ENCODE measurements at regions not wholly inside any gene's neighbourhood (a gene's known extent, or its start where the extent isn't known, plus 50 kb on each side); places are given as distances from the start of the nearest gene placed in this dataset.

DNA sequence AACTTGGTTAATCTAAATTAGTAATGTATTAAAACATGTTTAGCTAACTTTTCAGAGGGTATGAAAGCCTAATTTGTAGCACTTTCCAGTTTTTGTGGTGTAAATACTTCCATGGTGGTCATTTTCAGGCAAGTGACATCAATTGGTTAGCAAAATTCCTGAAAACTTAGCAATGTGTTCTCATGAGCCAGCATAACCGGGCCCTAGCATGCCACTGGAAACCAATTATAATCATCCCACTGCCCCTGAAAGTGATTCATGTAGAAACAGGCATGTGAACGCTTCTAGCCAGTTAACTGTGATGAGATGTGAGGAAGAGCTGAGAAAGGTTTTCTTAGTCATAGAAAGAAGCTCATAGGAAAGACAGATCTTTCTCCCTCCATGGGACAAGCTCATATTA, 417.2 kb downstream of the TLR4 start:
- Histone ChIP-seq H3K9me3 (ENCODE audit: control insufficient read depth in 2 of 3, low read length in 3 of 3) (no peaks in the 10 kb centered on the region), H3K27me3 (ENCODE audit: control insufficient read depth in 2 of 2, insufficient read depth in 2 of 2, low read length in 2 of 2) (no peaks in the 10 kb centered on the region), H3K4me3 (ENCODE audit: low read length) (no peak overlapping the region), H3K36me3 (ENCODE audit: control insufficient read depth in 2 of 3, insufficient read depth in 3 of 3, low read length in 3 of 3) (no peaks in the 10 kb centered on the region), H3K4me1 (ENCODE audit: control insufficient read depth in 2 of 2, insufficient read depth in 2 of 2, low read length in 2 of 2) (no peaks in the 10 kb centered on the region), H3K27ac (ENCODE audit: low read depth, low read length) (no peak overlapping the region)
- no peak for DNase-seq
- ATAC-seq = no peak
- H3K9me3 Mint-ChIP-seq = peaks cover 0 to 5% (median 0%) of the 10 kb centered on the region in 11 donors
- ChIA-PET CTCF (no interaction called here), POLR2A (no interaction called here)
- intact Hi-C loops (cut with micrococcal nuclease) = no loop called here
- no peak overlapping the region for H3K4me3 Mint-ChIP-seq
- no peaks in the 10 kb centered on the region for H3K4me1 Mint-ChIP-seq
- H3K36me3 Mint-ChIP-seq = no peaks in the 10 kb centered on the region
- H3K27ac Mint-ChIP-seq = no peak overlapping the region
- H3K27me3 Mint-ChIP-seq = peaks cover 0 to 5% (median 0%) of the 10 kb centered on the region in 5 donors

DNA sequence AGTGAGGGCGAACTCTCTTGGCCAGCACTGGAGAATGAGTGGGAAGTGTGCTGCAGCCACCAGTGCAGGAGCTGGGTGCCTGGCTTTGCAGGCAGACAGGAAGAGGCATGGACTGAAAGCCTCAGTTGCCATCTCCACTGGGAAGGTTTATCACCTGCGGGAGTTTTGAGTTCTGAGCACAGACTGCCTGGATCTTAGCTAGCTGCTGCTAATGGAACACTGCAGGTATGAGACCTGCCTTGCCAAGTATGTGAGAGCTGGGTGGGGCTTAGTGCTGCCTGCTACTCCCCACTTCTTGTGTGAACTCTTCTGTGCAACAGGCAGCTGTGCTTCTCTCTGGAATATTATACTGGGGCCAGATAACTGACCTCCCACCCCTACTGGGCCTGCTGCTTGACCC, 424.1 kb downstream of the TLR4 start:
- Histone ChIP-seq H3K36me3 (ENCODE audit: control insufficient read depth in 2 of 3, insufficient read depth in 3 of 3, low read length in 3 of 3) (no peaks in the 10 kb centered on the region), H3K4me1 (ENCODE audit: control insufficient read depth in 2 of 2, insufficient read depth in 2 of 2, low read length in 2 of 2) (no peaks in the 10 kb centered on the region), H3K27ac (ENCODE audit: low read depth, low read length) (no peak overlapping the region), H3K4me3 (ENCODE audit: low read length) (no peak overlapping the region), H3K27me3 (ENCODE audit: control insufficient read depth in 2 of 2, insufficient read depth in 2 of 2, low read length in 2 of 2) (no peaks in the 10 kb centered on the region), H3K9me3 (ENCODE audit: control insufficient read depth in 2 of 3, low read length in 3 of 3) (no peaks in the 10 kb centered on the region)
- Mint-ChIP-seq H3K27me3 (peaks cover 0 to 9% (median 0%) of the 10 kb centered on the region in 5 donors), H3K9me3 (peaks cover 0 to 16% (median 2%) of the 10 kb centered on the region in 11 donors), H3K27ac (no peak overlapping the region), H3K36me3 (no peaks in the 10 kb centered on the region), H3K4me1 (no peaks in the 10 kb centered on the region), H3K4me3 (no peak overlapping the region)
- ChIA-PET POLR2A (no interaction called here), CTCF (no interaction called here)
- DNase-seq = no peak
- intact Hi-C loops (cut with micrococcal nuclease) = no loop called here
- ATAC-seq = no peak

DNA sequence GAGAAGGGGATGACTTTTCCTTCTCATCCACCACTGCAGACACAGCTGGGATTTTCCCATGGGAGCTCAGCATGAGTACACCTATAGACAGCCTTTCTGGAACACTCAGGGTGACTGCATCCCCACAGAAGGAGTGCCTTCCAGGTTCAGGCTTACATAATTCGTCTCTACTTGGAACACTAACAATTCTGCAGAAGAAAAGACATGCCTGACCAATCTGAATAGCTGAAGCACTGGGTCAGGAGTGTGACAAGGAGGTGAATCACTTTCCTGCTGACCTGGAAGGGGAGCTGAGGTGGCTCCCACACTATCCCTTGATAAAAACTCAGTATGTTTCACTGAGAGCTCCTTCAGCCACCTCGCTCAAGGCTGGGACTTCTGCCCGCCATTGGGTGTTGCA, 425.3 kb downstream of the TLR4 start:
- intact Hi-C loops (cut with micrococcal nuclease) = no loop called here
- peaks cover 0 to 9% (median 0%) of the 10 kb centered on the region in 5 donors for H3K27me3 Mint-ChIP-seq
- Histone ChIP-seq H3K36me3 (ENCODE audit: control insufficient read depth in 2 of 3, insufficient read depth in 3 of 3, low read length in 3 of 3) (no peaks in the 10 kb centered on the region), H3K27me3 (ENCODE audit: control insufficient read depth in 2 of 2, insufficient read depth in 2 of 2, low read length in 2 of 2) (no peaks in the 10 kb centered on the region), H3K9me3 (ENCODE audit: control insufficient read depth in 2 of 3, low read length in 3 of 3) (no peaks in the 10 kb centered on the region), H3K4me1 (ENCODE audit: control insufficient read depth in 2 of 2, insufficient read depth in 2 of 2, low read length in 2 of 2) (no peaks in the 10 kb centered on the region), H3K4me3 (ENCODE audit: low read length) (no peak overlapping the region), H3K27ac (ENCODE audit: low read depth, low read length) (no peak overlapping the region)
- ATAC-seq (no peak), DNase-seq (no peak)
- H3K4me3 Mint-ChIP-seq = no peak overlapping the region
- no peak overlapping the region for H3K27ac Mint-ChIP-seq
- H3K36me3 Mint-ChIP-seq = no peaks in the 10 kb centered on the region
- H3K4me1 Mint-ChIP-seq = no peaks in the 10 kb centered on the region
- ChIA-PET CTCF (no interaction called here), POLR2A (no interaction called here)
- H3K9me3 Mint-ChIP-seq = peaks cover 0 to 20% (median 4%) of the 10 kb centered on the region in 11 donors

DNA sequence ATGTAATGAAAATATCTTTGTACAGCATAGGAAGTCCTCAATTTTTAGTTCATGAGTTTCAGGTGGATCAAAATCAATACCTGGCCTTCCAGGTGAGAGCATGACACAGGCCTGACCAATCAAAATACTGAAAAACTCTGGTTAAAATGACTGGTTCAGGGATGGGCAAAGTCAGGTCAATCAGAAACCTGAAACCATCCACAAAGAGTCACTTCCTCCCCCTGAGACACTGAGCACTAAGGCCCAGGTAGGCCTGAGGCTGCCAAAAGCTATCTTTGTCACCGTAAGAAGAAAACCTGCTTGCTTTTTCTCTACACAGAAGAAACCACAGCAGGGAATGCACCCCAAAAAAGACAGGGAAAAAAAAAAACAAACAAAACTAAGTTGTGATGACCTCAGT, 444.8 kb downstream of the TLR4 start:
- H3K27ac ChIP-seq (ENCODE audit: low read depth, low read length) = no peak overlapping the region
- no peaks in the 10 kb centered on the region for H3K9me3 ChIP-seq (ENCODE audit: control insufficient read depth in 2 of 3, low read length in 3 of 3)
- H3K36me3 ChIP-seq (ENCODE audit: control insufficient read depth in 2 of 3, insufficient read depth in 3 of 3, low read length in 3 of 3) = no peaks in the 10 kb centered on the region
- H3K27me3 Mint-ChIP-seq = peaks cover 0 to 4% (median 0%) of the 10 kb centered on the region in 5 donors
- ATAC-seq (no peak), DNase-seq (no peak)
- POLR2A ChIA-PET = no interaction called here
- H3K4me3 ChIP-seq (ENCODE audit: low read length) = no peak overlapping the region
- no peak overlapping the region for H3K27ac Mint-ChIP-seq
- intact Hi-C loops (cut with micrococcal nuclease) = no loop called here
- no peaks in the 10 kb centered on the region for H3K36me3 Mint-ChIP-seq
- no peaks in the 10 kb centered on the region for H3K4me1 Mint-ChIP-seq
- no peak overlapping the region for H3K4me3 Mint-ChIP-seq
- no peaks in the 10 kb centered on the region for H3K4me1 ChIP-seq (ENCODE audit: control insufficient read depth in 2 of 2, insufficient read depth in 2 of 2, low read length in 2 of 2)
- H3K27me3 ChIP-seq (ENCODE audit: control insufficient read depth in 2 of 2, insufficient read depth in 2 of 2, low read length in 2 of 2) = no peaks in the 10 kb centered on the region
- CTCF ChIA-PET = no interaction called here
- peaks cover 0 to 9% (median 2%) of the 10 kb centered on the region in 11 donors for H3K9me3 Mint-ChIP-seq

DNA sequence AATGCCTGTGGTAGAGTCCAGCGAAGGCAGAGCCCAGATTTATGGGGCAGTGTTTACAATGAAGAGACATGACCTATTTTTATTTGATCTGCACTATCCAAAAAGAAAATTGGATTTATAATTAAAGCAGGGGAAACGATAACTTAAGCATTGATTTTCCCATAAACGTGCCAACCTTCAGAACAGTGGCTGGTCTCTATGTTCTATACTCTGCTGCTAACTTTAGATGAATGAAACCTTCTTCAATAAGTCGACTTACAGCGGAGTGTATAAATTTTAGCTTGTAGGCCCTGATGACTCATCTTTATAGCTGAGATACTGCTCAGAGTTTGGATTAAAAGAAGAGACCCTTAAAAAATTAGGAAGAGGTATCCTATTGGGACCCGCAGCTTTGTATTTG, 452.6 kb downstream of the TLR4 start:
- Mint-ChIP-seq H3K9me3 (peaks cover 0 to 7% (median 0%) of the 10 kb centered on the region in 11 donors), H3K4me3 (no peak overlapping the region), H3K4me1 (no peaks in the 10 kb centered on the region), H3K36me3 (no peaks in the 10 kb centered on the region), H3K27me3 (no peaks in the 10 kb centered on the region), H3K27ac (no peak overlapping the region)
- DNase-seq (no peak), ATAC-seq (no peak)
- no peaks in the 10 kb centered on the region for H3K27me3 ChIP-seq (ENCODE audit: control insufficient read depth in 2 of 2, insufficient read depth in 2 of 2, low read length in 2 of 2)
- no peaks in the 10 kb centered on the region for H3K36me3 ChIP-seq (ENCODE audit: control insufficient read depth in 2 of 3, insufficient read depth in 3 of 3, low read length in 3 of 3)
- no peak overlapping the region for H3K4me3 ChIP-seq (ENCODE audit: low read length)
- ChIA-PET POLR2A (no interaction called here), CTCF (no interaction called here)
- no peaks in the 10 kb centered on the region for H3K4me1 ChIP-seq (ENCODE audit: control insufficient read depth in 2 of 2, insufficient read depth in 2 of 2, low read length in 2 of 2)
- H3K27ac ChIP-seq (ENCODE audit: low read depth, low read length) = no peak overlapping the region
- intact Hi-C loops (cut with micrococcal nuclease) = no loop called here
- no peaks in the 10 kb centered on the region for H3K9me3 ChIP-seq (ENCODE audit: control insufficient read depth in 2 of 3, low read length in 3 of 3)

DNA sequence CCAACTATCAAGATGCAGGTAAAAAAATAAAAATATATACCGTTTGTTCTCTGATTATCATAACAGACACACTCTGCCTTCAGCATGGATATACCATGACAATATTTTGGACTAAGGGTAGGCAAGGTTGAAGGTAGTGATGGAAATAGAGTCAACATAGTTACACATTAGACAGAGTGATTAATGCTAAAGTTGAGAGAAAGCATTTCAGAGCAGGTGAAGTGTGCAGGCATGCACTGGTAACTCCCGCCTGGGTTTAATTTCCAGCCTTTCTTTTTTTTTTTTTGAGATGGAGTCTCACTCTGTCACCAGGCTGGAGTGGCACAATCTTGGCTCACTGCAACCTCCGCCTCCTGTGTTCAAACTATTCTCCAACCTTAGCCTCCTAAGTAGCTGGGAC, 458.5 kb downstream of the TLR4 start:
- H3K27me3 Mint-ChIP-seq = peaks cover 0 to 8% (median 5%) of the 10 kb centered on the region in 5 donors
- no peak overlapping the region for H3K4me3 ChIP-seq (ENCODE audit: low read length)
- H3K27ac ChIP-seq (ENCODE audit: low read depth, low read length) = no peak overlapping the region
- no peak for ATAC-seq
- H3K36me3 Mint-ChIP-seq = peaks cover 0 to 5% (median 0%) of the 10 kb centered on the region in 5 donors
- peaks cover 0 to 7% (median 0%) of the 10 kb centered on the region in 11 donors for H3K9me3 Mint-ChIP-seq
- H3K27me3 ChIP-seq (ENCODE audit: control insufficient read depth in 2 of 2, insufficient read depth in 2 of 2, low read length in 2 of 2) = no peaks in the 10 kb centered on the region
- H3K36me3 ChIP-seq (ENCODE audit: control insufficient read depth in 2 of 3, insufficient read depth in 3 of 3, low read length in 3 of 3) = no peaks in the 10 kb centered on the region
- H3K27ac Mint-ChIP-seq = no peak overlapping the region
- no peaks in the 10 kb centered on the region for H3K4me1 ChIP-seq (ENCODE audit: control insufficient read depth in 2 of 2, insufficient read depth in 2 of 2, low read length in 2 of 2)
- DNase-seq = no peak
- intact Hi-C loops (cut with micrococcal nuclease) = no loop called here
- H3K4me3 Mint-ChIP-seq = no peak overlapping the region
- ChIA-PET CTCF (no interaction called here), POLR2A (no interaction called here)
- no peaks in the 10 kb centered on the region for H3K9me3 ChIP-seq (ENCODE audit: control insufficient read depth in 2 of 3, low read length in 3 of 3)
- no peaks in the 10 kb centered on the region for H3K4me1 Mint-ChIP-seq

DNA sequence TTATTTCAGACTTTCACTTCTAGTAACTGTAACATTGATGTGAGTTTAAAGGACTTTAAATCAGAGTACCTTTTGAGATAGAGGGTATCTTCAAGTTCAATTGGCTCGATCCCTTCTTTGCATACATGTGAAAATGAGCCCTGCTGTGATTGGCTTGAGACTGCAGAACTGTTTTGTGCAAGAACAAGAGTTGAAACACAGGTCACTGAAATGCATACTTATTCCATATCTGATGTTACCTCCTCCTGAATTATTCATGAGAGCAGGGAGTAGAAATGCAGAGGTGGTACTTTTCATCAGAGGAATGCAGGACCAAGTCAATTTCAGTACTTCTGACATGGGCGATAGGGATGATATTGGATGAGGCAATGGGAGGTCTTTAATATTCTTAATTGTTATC, 459.5 kb downstream of the TLR4 start:
- Histone ChIP-seq H3K36me3 (ENCODE audit: control insufficient read depth in 2 of 3, insufficient read depth in 3 of 3, low read length in 3 of 3) (no peaks in the 10 kb centered on the region), H3K27ac (ENCODE audit: low read depth, low read length) (no peak overlapping the region), H3K4me1 (ENCODE audit: control insufficient read depth in 2 of 2, insufficient read depth in 2 of 2, low read length in 2 of 2) (no peaks in the 10 kb centered on the region), H3K9me3 (ENCODE audit: control insufficient read depth in 2 of 3, low read length in 3 of 3) (no peaks in the 10 kb centered on the region), H3K27me3 (ENCODE audit: control insufficient read depth in 2 of 2, insufficient read depth in 2 of 2, low read length in 2 of 2) (no peaks in the 10 kb centered on the region), H3K4me3 (ENCODE audit: low read length) (no peak overlapping the region)
- ChIA-PET CTCF (no interaction called here), POLR2A (no interaction called here)
- no peak overlapping the region for H3K4me3 Mint-ChIP-seq
- intact Hi-C loops (cut with micrococcal nuclease) = no loop called here
- H3K4me1 Mint-ChIP-seq = no peaks in the 10 kb centered on the region
- peaks cover 0 to 11% (median 5%) of the 10 kb centered on the region in 5 donors for H3K27me3 Mint-ChIP-seq
- H3K9me3 Mint-ChIP-seq = peaks cover 0 to 7% (median 0%) of the 10 kb centered on the region in 11 donors
- no peak for DNase-seq
- ATAC-seq = no peak
- H3K36me3 Mint-ChIP-seq = peaks cover 0 to 5% (median 0%) of the 10 kb centered on the region in 5 donors
- H3K27ac Mint-ChIP-seq = no peak overlapping the region

Data from naive thymus-derived CD4-positive, alpha-beta T cell (primary cell).